ENCODE measurements at regions not wholly inside any gene's neighbourhood (a gene's known extent, or its start where the extent isn't known, plus 50 kb on each side); places are given as distances from the start of the nearest gene placed in this dataset.

DNA sequence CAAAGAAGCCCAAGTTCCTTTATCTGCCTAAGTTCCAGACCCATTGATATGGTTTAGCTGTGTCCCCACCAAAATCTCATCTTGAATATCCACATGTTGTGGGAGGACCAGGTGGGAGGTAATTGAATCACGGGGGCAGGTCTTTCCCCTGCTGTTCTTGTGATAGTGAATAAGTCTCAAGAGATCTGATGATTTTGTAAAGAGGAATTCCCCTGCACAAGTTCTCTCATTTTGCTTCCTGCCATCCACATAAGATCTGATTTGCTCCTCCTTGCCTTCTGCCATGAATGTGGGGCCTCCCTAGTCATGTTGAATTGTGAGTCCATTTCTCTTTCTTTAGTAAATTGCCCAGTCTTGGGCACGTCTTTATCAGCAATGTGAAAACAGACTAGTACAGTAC, 860.2 kb downstream of the FSTL5 start:
- TF ChIP-seq CTCF (IDR thresholded peaks at IDR 0.05) (no peak), EZH2 (IDR thresholded peaks at IDR 0.05) (no peak)

Measured in neural progenitor cell (in vitro differentiated cells).